Neural cell (in vitro differentiated cells): ENCODE measurements at regions not wholly inside any gene's neighbourhood (a gene's known extent, or its start where the extent isn't known, plus 50 kb on each side); places are given as distances from the start of the nearest gene placed in this dataset.

ENCODE experiments used
- CTCF ChIP-seq: fragments of 450-650 bp; IDR thresholded peaks from 2 replicates; pipeline ENCODE4 v1.5.1; 2014; ENCODE audit warnings: antibody characterized with exemption, mild to moderate bottlenecking, moderate library complexity; ENCODE audit not compliant: poor library complexity, severe bottlenecking
- EP300 ChIP-seq: fragments of 450-650 bp; conservative IDR thresholded peaks from 2 replicates; pipeline ENCODE4 v1.6.1; 2014; ENCODE audit warnings: antibody characterized with exemption, mild to moderate bottlenecking, moderate library complexity; ENCODE audit not compliant: poor library complexity, severe bottlenecking
- EZH2 ChIP-seq: fragments of 200-600, 300-800 bp; shearing (Covaris generic), sonication (generic); IDR thresholded peaks from 2 replicates; pipeline ENCODE4 v1.6.1; 2014; ENCODE audit warnings: antibody characterized with exemption, low read length, borderline replicate concordance, mild to moderate bottlenecking; ENCODE audit not compliant: insufficient read depth, poor library complexity, severe bottlenecking
- RAD21 ChIP-seq: fragments of 450-650 bp; conservative IDR thresholded peaks from 2 replicates; pipeline ENCODE4 v1.6.1; 2014; ENCODE audit warnings: antibody characterized with exemption, mild to moderate bottlenecking, moderate library complexity
- REST ChIP-seq: IDR thresholded peaks from 2 replicates; pipeline ENCODE4 v1.6.1; 2012; ENCODE audit warnings: borderline replicate concordance
- TAF1 ChIP-seq: IDR thresholded peaks from 2 replicates; pipeline ENCODE4 v1.6.1; 2012; ENCODE audit warnings: low read depth

GRCh38 chr9:7739595-7739994, 60.0 kb downstream of the DMAC1 start:
- TF ChIP-seq CTCF (no peak), EP300 (no peak), REST (no peak), EZH2 (no peak), RAD21 (no peak), TAF1 (no peak)
